ENCODE measurements at regions not wholly inside any gene's neighbourhood (a gene's known extent, or its start where the extent isn't known, plus 50 kb on each side); places are given as distances from the start of the nearest gene placed in this dataset.

DNA sequence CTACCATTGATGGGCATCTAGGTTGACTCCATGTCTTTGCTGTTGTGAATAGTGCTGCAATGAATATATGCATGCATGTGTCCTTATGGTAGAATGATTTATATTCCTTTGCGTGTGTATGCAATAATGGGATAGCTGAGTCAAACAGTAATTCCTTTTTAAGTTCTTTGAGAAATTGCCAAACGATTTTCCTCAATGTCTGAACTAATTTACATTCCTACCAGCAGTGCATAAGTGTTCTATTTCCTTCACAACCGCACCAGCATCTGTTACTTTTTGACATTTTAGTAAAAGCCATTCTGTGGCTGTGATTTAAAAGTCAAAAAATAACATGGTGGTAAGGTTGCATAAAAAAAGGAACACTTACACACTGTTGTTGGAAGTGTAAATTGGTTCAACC lies 103.1 kb upstream of the FAM47B start:
- no peak for TF ChIP-seq FOXM1 (IDR thresholded peaks at IDR 0.05; ENCODE audit: borderline replicate concordance)
- TF ChIP-seq ELF4 (IDR thresholded peaks at IDR 0.05), result no peak
- TF ChIP-seq LEF1 (IDR thresholded peaks at IDR 0.05; ENCODE audit: borderline replicate concordance), result no peak
- no peak for TF ChIP-seq FOXA1 (IDR thresholded peaks at IDR 0.05)
- no peak for TF ChIP-seq ARNT (IDR thresholded peaks at IDR 0.05)
- TF ChIP-seq SP1 (IDR thresholded peaks at IDR 0.05), result no peak
- TF ChIP-seq HDGF (IDR thresholded peaks at IDR 0.05; ENCODE audit: borderline replicate concordance), result no peak
- no peak for TF ChIP-seq ZNF384 (IDR thresholded peaks at IDR 0.05)
- no peak for TF ChIP-seq TARDBP (IDR thresholded peaks at IDR 0.05)
- TF ChIP-seq FOXK2 (IDR thresholded peaks at IDR 0.05), result no peak
- no peak for TF ChIP-seq CTBP1 (IDR thresholded peaks at IDR 0.05; ENCODE audit: borderline replicate concordance)
- no peak for TF ChIP-seq BHLHE40 (IDR thresholded peaks at IDR 0.05; ENCODE audit: borderline replicate concordance)
- TF ChIP-seq SUZ12 (IDR thresholded peaks at IDR 0.05), result no peak

Measured in HEK293T (cell line).